ENCODE measurements at regions not wholly inside any gene's neighbourhood (a gene's known extent, or its start where the extent isn't known, plus 50 kb on each side); places are given as distances from the start of the nearest gene placed in this dataset.

GRCh38 chr9:28363151-28363562 is 789.9 kb upstream of the C9orf72 start:
- TF ChIP-seq CTCF (IDR thresholded peaks at IDR 0.05; ENCODE audit: low read depth, low read length): no peak
- no peak for DNase-seq (ENCODE audit: extremely low read depth, low read depth)

GRCh38 chr9:28365020-28365640 is 791.8 kb upstream of the C9orf72 start:
- no peak for DNase-seq (ENCODE audit: extremely low read depth, low read depth)
- TF ChIP-seq CTCF (IDR thresholded peaks at IDR 0.05; ENCODE audit: low read depth, low read length): no peak

- TF ChIP-seq CTCF (IDR thresholded peaks at IDR 0.05; ENCODE audit: low read depth, low read length): no peak
- DNase-seq (ENCODE audit: extremely low read depth, low read depth): no peak
Observed at GRCh38 chr9:28365728-28366127, 792.4 kb upstream of the C9orf72 start.

GRCh38 chr9:28378231-28378630 is 805.0 kb upstream of the C9orf72 start:
- no peak for DNase-seq (ENCODE audit: extremely low read depth, low read depth)
- no peak for TF ChIP-seq CTCF (IDR thresholded peaks at IDR 0.05; ENCODE audit: low read depth, low read length)

GRCh38 chr9:28379082-28379481 is 805.8 kb upstream of the C9orf72 start:
- TF ChIP-seq CTCF (IDR thresholded peaks at IDR 0.05; ENCODE audit: low read depth, low read length): no peak
- DNase-seq (ENCODE audit: extremely low read depth, low read depth): no peak

- no peak for TF ChIP-seq CTCF (IDR thresholded peaks at IDR 0.05; ENCODE audit: low read depth, low read length)
- no peak for DNase-seq (ENCODE audit: extremely low read depth, low read depth)
Observed at GRCh38 chr9:28389411-28389810, 816.1 kb upstream of the C9orf72 start.

- TF ChIP-seq CTCF (IDR thresholded peaks at IDR 0.05; ENCODE audit: low read depth, low read length): no peak
- DNase-seq (ENCODE audit: extremely low read depth, low read depth): no peak
Observed at GRCh38 chr9:28394774-28395173, 821.5 kb upstream of the C9orf72 start.

Data from AG09319 (cell line).